A673 (cell line): ENCODE measurements at regions not wholly inside any gene's neighbourhood (a gene's known extent, or its start where the extent isn't known, plus 50 kb on each side); places are given as distances from the start of the nearest gene placed in this dataset.

Experiments used
- BruUV-seq: library from RNA; stranded (reverse); fragments of 400-500 nt; replicated peaks from 2 replicates; lab custom pipeline; 2021; lab: Mats Ljungman, UMichigan
- CTCF ChIA-PET: fragments of 300-600 bp; sonication (Branson Sonifier 250); formaldehyde crosslinking; loops from one replicate; lab custom pipeline; 2022; ENCODE audit warnings: antibody characterized with exemption; lab: Charles Lee
- POLR2A ChIA-PET: fragments of 300-600 bp; sonication (Branson Sonifier 250); formaldehyde crosslinking; loops from one replicate; lab custom pipeline; 2022; ENCODE audit warnings: antibody characterized with exemption; ENCODE audit not compliant: low non-redundant PET; lab: Charles Lee
- DNase-seq: peaks from one replicate; pipeline ENCODE4 v3.0.0-alpha.2; 2015; ENCODE audit warnings: low spot score
- H3K27ac ChIP-seq: fragments of 200-600 bp; sonication (generic); 2 replicates; pipeline ENCODE4 v1.5.1; 2016; ENCODE audit warnings: mixed run types, low read depth, mild to moderate bottlenecking, mixed read lengths, antibody characterized with exemption, low read length; ENCODE audit not compliant: poor library complexity, severe bottlenecking
- H3K27me3 ChIP-seq: fragments of 200-600 bp; sonication (generic); replicated peaks from 2 replicates; pipeline ENCODE4 v1.6.1; 2017; ENCODE audit warnings: mixed run types, low read depth, mild to moderate bottlenecking, mixed read lengths, antibody characterized with exemption, low read length; ENCODE audit not compliant: insufficient read depth, poor library complexity
- H3K36me3 ChIP-seq: fragments of 200-600 bp; sonication (generic); 2 replicates; pipeline ENCODE4 v1.6.1; 2016; ENCODE audit warnings: mixed run types, mild to moderate bottlenecking, mixed read lengths, antibody characterized with exemption, low read length; ENCODE audit not compliant: insufficient read depth, poor library complexity, severe bottlenecking
- H3K4me1 ChIP-seq: fragments of 200-600 bp; sonication (generic); 2 replicates; pipeline ENCODE4 v1.6.1; 2017; ENCODE audit warnings: mixed run types, mild to moderate bottlenecking, mixed read lengths, antibody characterized with exemption, low read length; ENCODE audit not compliant: insufficient read depth, poor library complexity, severe bottlenecking
- H3K4me3 ChIP-seq: fragments of 200-600 bp; sonication (generic); 2 replicates; pipeline ENCODE4 v1.5.1; 2016; ENCODE audit warnings: low read depth, mixed run types, mild to moderate bottlenecking, mixed read lengths, low read length; ENCODE audit not compliant: poor library complexity, severe bottlenecking
- H3K9me3 ChIP-seq: fragments of 200-600 bp; sonication (generic); 2 replicates; pipeline ENCODE4 v1.6.1; 2016; ENCODE audit warnings: mixed run types, low read depth, mild to moderate bottlenecking, mixed read lengths, antibody characterized with exemption, low read length; ENCODE audit not compliant: poor library complexity, severe bottlenecking
- EZH2 ChIP-seq: fragments of 200-600 bp; sonication (generic); IDR thresholded peaks from 2 replicates; pipeline ENCODE4 v1.6.1; 2017; ENCODE audit warnings: borderline replicate concordance, low read depth, mild to moderate bottlenecking, mixed read lengths, antibody characterized with exemption, low read length; ENCODE audit not compliant: poor library complexity, severe bottlenecking
- intact Hi-C: fragments of 100-400 bp; cut with micrococcal nuclease; formaldehyde crosslinking; loops from one replicate; pipeline ENCODE4 v1.10.0; 2022; ENCODE audit not compliant: unreplicated experiment
- TF ChIP-seq, protein P1 (sequence below): fragments of 300-800, 200-600 bp; sonication (generic); conservative IDR thresholded peaks from 2 replicates; pipeline ENCODE4 v1.5.1; 2017; ENCODE audit warnings: low read depth, mild to moderate bottlenecking, antibody characterized with exemption, low read length, moderate library complexity, mixed read lengths

DNA sequence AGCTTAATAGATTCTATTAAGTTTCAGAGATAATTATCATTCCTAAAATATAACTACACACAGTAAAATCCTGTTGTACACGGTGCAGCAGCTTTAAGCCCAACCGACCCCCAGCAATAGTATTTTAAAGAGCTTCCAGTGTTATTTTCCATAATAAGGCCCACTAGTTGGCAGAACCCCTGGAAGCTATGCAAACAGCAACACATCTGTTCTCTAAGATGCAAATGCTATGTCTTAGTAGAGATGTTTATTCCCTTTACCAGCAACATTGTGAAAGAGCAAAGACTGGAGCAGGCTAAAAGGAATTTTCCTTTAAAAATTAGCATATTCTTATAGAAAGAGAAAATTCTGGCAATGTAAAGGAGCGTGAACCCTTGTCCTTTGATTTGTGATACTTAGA is 819.7 kb upstream of the ALCAM start:
- H3K27ac ChIP-seq, result no peak overlapping the region
- no peak overlapping the region for H3K4me3 ChIP-seq
- no peaks in the 10 kb centered on the region for H3K27me3 ChIP-seq
- no peak for DNase-seq
- H3K9me3 ChIP-seq, result no peaks in the 10 kb centered on the region
- ChIA-PET CTCF (no interaction called here), POLR2A (no interaction called here)
- H3K4me1 ChIP-seq, result no peaks in the 10 kb centered on the region
- BruUV-seq, result no TSS peak
- TF ChIP-seq, protein P1, sequence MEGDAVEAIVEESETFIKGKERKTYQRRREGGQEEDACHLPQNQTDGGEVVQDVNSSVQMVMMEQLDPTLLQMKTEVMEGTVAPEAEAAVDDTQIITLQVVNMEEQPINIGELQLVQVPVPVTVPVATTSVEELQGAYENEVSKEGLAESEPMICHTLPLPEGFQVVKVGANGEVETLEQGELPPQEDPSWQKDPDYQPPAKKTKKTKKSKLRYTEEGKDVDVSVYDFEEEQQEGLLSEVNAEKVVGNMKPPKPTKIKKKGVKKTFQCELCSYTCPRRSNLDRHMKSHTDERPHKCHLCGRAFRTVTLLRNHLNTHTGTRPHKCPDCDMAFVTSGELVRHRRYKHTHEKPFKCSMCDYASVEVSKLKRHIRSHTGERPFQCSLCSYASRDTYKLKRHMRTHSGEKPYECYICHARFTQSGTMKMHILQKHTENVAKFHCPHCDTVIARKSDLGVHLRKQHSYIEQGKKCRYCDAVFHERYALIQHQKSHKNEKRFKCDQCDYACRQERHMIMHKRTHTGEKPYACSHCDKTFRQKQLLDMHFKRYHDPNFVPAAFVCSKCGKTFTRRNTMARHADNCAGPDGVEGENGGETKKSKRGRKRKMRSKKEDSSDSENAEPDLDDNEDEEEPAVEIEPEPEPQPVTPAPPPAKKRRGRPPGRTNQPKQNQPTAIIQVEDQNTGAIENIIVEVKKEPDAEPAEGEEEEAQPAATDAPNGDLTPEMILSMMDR, result no peak
- TF ChIP-seq EZH2, result no peak
- H3K36me3 ChIP-seq, result no peaks in the 10 kb centered on the region
- intact Hi-C loops, result no loop called here

- H3K36me3 ChIP-seq, result no peaks in the 10 kb centered on the region
- no peaks in the 10 kb centered on the region for H3K4me1 ChIP-seq
- ChIA-PET POLR2A (no interaction called here), CTCF (no interaction called here)
- intact Hi-C loops, result no loop called here
- no TSS peak for BruUV-seq
- no peak for TF ChIP-seq EZH2
- TF ChIP-seq, protein P1, result no peak
- DNase-seq, result no peak
- no peaks in the 10 kb centered on the region for H3K9me3 ChIP-seq
- no peak overlapping the region for H3K4me3 ChIP-seq
- H3K27me3 ChIP-seq, result no peaks in the 10 kb centered on the region
- no peak overlapping the region for H3K27ac ChIP-seq
Measured at GRCh38 chr3:104548401-104548800, 818.3 kb upstream of the ALCAM start.

GRCh38 chr3:104549099-104549714 is 817.5 kb upstream of the ALCAM start:
- TF ChIP-seq, protein P1, result no peak
- TF ChIP-seq EZH2, result no peak
- Histone ChIP-seq H3K4me3 (no peak overlapping the region), H3K4me1 (no peaks in the 10 kb centered on the region), H3K9me3 (no peaks in the 10 kb centered on the region), H3K36me3 (no peaks in the 10 kb centered on the region), H3K27ac (no peak overlapping the region), H3K27me3 (no peaks in the 10 kb centered on the region)
- BruUV-seq, result no TSS peak
- CTCF ChIA-PET, result no interaction called here
- intact Hi-C loops, result no loop called here
- no peak for DNase-seq
- POLR2A ChIA-PET, result no interaction called here
